NOMO-1 (cell line): ENCODE measurements at regions not wholly inside any gene's neighbourhood (a gene's known extent, or its start where the extent isn't known, plus 50 kb on each side); places are given as distances from the start of the nearest gene placed in this dataset.
"Not testable (repeated sequence)": the region's sequence is repeated elsewhere in the genome, so short reads cannot be mapped to it uniquely, and the experiment has no call there.

Source experiments
- DNase-seq, 2 experiments: peaks; one replicate each; lab custom pipeline; 2025; ENCODE audit not compliant: unreplicated experiment in 2 of 2; lab: John Stamatoyannopoulos, UW

DNA sequence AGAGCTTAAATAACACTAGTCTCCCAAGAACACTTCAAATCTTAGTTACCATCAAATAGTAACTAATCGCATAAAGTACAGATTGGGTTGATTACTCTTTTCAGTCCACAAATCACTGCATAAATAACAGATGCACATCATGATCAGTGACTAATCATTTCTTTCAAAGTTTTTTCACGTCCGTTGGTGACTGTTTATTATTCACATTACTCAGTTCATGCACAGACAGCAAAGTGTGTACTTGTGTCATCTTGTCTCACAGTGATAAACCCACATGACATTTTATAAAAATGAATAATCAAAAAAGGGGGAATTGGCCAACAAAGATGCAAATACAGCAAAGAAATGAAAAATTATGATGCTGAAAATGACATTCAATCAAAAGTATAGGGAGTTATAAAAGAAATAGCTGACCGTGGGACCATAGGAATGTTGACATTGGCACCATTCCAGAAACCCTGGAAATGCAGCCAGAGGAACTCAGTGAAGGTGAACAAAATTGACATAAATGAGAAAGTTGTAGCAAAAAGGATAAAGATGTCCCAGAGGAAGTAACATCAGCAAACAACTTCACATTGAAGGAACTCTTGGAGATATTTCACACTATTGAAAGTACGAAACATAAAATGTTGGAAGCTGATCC, 161.5 kb downstream of the SOX3 start:
- DNase-seq: no peak

- no peak for DNase-seq
These were observed 162.5 kb downstream of the SOX3 start for GRCh38 chrX:140342410-140342809.

DNA sequence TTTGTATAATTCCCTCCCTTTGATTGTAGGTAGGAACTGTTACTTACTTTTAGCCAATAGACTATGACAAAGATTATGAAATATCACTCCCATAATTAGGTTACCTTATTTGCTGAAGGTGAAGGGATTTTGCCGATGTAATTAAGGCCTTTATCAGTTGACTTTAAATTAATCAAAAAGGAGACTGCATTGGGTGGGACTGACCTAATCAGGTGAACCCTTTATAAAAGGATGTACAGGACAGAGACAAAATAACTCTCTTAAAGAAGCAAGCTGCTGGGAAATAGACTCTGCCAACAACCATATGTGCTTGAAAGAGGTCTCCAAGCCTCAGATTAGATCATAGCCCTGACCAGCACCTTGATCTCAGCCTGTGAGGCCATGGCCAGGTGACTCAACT, 167.6 kb downstream of the SOX3 start:
- no peak for DNase-seq

- DNase-seq: no peak
These were observed 186.6 kb downstream of the SOX3 start for GRCh38 chrX:140318296-140318695.

DNA sequence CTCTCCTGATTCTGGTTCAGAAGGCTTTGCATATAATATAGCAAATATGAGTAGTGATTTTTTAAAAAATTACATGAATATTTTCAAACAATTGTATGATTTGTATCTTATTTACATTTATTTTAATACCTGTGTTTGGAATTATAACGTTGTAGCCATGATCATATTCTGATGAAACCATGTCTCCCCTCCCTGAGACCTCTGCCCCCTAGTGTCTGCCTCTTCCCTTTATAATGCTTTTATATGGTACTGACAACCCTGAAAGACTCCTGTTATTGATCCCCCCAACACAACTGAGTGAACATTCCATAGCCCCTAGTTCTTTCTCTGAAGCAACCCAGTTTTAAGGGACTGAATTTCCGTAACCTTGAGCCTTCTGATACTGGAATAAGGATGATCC, 187.4 kb downstream of the SOX3 start:
- DNase-seq: no peak

DNA sequence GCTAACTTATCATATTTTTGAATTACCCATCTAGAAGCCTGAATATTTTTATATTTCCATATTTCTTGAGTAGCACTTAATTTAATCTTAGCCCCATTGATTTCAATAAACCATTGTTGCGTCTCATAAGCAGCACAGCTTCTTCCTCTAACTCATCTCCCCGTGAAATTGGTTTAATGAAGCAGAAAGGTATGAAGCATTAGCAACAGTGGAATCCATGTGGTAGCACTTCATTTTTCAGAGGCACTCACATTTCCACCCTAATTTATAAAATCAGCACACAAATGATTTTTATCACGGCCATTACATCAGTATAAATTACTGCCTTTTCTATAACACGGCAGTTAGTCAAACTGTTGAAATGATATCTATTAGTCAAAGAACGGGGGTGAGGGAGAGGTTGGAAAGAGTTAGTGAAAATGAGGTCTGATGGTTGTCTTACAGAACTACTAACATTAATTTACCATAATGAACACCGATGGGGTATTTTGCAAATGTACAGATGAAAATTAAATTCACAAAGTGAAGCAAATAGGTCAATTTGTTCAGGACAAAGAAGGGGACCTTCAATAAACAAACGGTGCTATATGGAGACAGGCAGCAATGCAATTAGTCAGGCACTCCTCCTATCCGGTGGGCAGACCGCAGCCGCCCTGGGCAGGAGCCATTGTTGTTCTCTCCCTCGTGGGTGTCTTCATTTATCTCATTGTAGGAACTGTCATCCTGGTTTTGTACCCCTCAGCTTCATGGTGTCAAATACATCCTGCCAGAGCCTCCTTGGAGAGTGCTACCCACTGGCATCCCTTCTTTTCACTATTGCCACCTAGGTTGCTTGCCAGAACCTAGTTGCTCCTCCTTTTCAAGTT, 205.7 kb downstream of the SOX3 start:
- DNase-seq: no peak

GRCh38 chrX:140297273-140297672, 207.6 kb downstream of the SOX3 start:
- DNase-seq: no peak

DNA sequence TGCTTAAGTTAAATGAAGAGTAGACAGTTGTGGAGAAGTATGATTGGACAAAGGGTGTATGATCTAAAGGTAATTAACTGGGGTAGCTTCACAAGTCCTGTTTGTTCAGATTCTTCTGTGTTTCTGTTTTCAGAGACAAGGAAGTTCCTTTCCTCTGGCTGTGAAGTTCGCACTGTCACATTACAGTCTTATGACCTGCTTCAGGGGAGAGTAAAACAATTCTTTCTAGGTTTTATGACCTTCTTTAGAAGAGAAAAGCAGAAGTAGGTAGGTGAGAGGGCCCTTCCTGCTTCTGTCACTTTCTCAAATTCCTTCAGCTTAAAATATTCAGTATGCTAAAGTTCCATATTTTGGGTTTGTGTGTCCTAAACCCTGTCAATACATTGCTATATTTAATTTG, 211.9 kb downstream of the SOX3 start:
- DNase-seq: peak in 1 of 2 experiments; percentile 0

DNA sequence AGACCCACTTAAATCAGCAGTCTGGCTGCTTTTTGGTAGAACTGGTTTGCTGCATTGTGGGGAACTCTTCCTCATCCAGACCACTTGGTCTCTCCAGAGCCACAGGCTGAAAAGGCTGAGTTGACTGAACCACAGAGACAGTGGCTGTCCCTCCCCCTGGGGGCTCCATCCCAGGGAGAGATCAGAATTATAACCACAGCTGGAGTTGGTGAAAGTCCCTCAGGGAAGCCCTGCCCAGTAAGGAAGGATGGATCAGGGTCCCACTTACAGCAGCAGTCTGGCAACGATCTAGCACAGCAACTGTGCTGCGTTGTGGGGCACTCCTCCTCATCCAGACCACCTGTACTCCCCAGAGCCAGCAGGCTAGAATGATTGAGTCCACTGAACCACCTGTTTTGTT, 212.7 kb downstream of the SOX3 start:
- DNase-seq: no peak

- no peak for DNase-seq
These were observed 229.9 kb downstream of the SOX3 start for GRCh38 chrX:140274811-140275525.

DNA sequence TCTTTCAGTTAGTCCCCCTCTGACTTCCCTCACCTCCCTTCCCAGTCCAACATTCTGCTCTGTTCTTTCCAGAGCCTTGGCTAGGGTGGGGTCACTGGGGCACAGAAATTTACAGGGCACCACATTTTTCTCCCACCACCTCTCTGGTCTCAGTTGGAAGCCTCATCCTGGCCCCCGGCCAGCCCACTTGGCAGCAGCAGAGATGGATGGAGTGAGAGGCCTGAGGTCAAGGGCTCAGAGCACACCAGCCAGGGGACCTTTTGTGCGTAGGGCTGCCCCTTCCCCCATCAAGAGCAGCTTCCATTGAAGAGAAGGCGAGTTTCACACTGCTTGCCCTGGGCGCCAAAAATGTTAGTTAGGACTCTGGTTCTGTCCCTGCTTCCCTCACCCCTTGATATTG, 230.9 kb downstream of the SOX3 start:
- DNase-seq: no peak

DNA sequence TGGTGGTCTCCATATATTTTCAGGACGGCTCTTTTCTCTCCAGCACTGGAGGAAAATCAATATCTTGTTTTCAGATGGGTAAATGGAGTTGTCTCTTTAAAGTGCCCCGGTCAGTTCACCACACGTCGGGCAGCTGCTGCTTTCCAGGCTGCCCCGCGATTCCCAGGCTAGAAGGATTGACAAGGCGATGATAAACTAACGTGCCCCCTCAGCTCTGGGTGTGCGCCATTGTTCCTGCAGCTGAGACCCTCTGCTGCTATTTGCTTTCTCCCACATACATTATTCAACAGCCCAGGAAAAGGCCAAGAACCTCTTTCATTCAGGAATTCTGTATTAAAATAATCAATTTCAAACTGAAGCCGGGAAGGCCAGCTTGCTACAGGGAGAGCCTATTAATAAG, 254.5 kb downstream of the SOX3 start:
- DNase-seq: no peak

DNA sequence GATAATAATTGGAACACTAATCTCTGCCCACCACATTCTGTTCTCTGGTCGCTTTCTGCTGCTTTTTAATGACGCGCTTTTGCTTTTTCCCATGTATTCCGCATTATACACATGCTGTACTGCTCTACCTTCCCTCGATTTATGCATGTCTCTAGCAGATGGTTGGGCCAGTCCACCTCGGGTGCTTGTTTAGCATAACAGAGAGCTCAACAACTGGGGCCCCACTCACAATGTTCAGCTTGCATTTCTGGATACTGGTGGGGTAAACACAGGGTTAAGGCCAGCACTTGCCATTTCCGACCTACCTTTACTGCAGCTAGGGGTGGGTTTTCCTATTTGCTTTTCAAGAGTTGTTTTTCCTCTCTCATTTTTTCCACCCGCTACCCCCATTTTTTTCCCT, 255.8 kb downstream of the SOX3 start:
- DNase-seq: no peak

GRCh38 chrX:140229191-140229590, 263.9 kb upstream of the CXorf66 start:
- no peak for DNase-seq

DNA sequence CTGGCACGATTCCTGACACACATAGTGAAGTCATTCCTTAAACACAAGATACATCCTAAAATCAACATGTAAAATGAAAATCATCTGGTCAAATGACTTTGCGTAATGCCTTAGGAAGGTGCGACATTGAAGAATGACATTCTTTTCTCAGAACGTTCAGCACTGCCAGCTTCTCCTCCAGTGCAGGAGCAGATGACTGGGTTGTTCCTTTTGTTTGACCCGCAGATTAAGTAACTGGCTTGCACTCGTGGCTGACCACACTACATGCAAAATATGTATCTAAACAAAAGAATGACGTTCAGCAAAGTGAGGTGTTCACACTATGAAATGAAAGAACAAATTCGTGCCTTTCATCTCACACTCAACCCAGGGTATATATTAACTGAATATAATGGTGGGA, 260.7 kb upstream of the CXorf66 start:
- not testable (repeated sequence) for DNase-seq

- DNase-seq: not testable (repeated sequence)
These were observed 250.6 kb upstream of the CXorf66 start for GRCh38 chrX:140215894-140216293.

DNA sequence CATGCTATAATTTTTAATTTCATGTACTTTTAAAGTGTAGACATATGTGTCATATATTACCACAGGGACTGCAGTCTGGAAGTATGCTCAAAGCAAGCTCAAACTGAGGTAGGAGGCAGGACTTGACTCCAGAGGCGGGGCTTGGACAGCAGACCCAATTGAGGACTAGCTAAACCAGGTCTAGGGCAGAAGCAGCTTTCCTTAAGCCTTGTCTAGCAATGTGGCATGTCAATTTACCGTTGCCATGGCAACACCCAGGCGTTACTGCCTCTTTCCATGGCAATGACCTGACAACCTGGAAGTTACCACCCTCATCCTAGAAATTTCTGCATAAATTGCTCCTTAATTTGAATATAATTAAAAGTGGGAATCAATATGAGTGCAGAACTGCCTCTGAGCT, 249.2 kb upstream of the CXorf66 start:
- not testable (repeated sequence) for DNase-seq

DNA sequence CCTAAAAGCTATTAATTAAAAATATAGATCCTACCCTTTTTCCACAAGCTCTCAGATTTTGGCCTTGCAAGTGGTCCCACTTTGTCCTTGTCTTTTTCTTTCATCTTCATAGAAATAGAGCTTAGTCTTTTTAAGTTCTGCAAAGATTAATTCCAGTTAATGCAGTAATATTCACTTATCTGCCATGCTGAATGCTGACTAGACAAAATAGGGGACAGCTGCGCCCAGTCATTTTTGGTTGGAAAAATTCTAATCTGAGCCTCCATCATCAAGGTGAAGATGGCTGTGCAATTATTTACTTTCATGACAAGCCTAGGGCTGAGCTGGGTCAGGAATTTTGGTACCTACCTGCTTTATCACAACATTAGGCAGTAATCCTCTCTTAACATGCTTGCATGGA, 241.3 kb upstream of the CXorf66 start:
- no peak for DNase-seq

- DNase-seq: no peak
These were observed 225.3 kb upstream of the CXorf66 start for GRCh38 chrX:140190441-140191108.

DNA sequence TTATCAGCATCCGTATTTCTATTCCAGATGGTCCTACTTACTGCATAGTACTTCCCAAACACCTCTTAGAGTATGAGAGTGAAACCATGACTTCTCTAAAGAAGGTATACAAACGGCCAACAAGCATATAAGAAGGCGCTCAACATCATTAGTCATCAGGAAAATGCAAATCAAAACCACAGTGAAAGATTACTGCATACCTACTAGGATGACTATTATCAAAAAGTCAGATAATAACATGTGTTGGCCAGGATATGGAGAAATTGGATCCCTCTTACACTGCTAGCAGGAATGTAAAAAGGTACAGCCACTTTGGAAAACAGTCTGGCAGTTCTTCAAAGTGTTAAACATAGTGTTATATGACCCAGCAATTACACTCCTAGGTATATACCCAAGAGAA, 215.3 kb upstream of the CXorf66 start:
- DNase-seq: no peak

GRCh38 chrX:140177821-140178220, 212.5 kb upstream of the CXorf66 start:
- no peak for DNase-seq
